HL-60 (cell line): ENCODE measurements at regions not wholly inside any gene's neighbourhood (a gene's known extent, or its start where the extent isn't known, plus 50 kb on each side); places are given as distances from the start of the nearest gene placed in this dataset.

Experiments used
- DNase-seq, 2 experiments: peaks; one replicate each; pipeline ENCODE4 v3.0.0-alpha.2; 2010 to 2020; ENCODE audit warnings: low read depth in 1 of 2, low spot score in 1 of 2
- H3K27ac ChIP-seq: fragments of 250-450 bp; sonication (Bioruptor Pico); replicated peaks from 2 replicates; pipeline ENCODE4 v1.5.1; 2020; ENCODE audit warnings: mild to moderate bottlenecking, moderate library complexity
- H3K27me3 ChIP-seq: fragments of 250-450 bp; sonication (Bioruptor Pico); 2 replicates; pipeline ENCODE4 v1.5.1; 2021; ENCODE audit warnings: mild to moderate bottlenecking, moderate library complexity; ENCODE audit not compliant: insufficient read depth, poor library complexity, severe bottlenecking
- H3K4me3 ChIP-seq: replicated peaks from 2 replicates; pipeline ENCODE4 v1.5.1; 2011; ENCODE audit warnings: mild to moderate bottlenecking, control low read depth, low read length; ENCODE audit not compliant: insufficient read depth
- CTCF ChIP-seq: IDR thresholded peaks from one replicate; pipeline ENCODE4 v1.5.1; 2011; ENCODE audit warnings: low read length, control low read depth, inconsistent platforms; ENCODE audit not compliant: insufficient read depth
- GABPA ChIP-seq: IDR thresholded peaks from 2 replicates; pipeline ENCODE4 v1.6.1; 2012; ENCODE audit warnings: low read depth
- POLR2AphosphoS5 ChIP-seq: IDR thresholded peaks from 2 replicates; pipeline ENCODE4 v1.6.1; 2012; ENCODE audit warnings: low read depth
- REST ChIP-seq: IDR thresholded peaks from 2 replicates; pipeline ENCODE4 v1.6.1; 2012; ENCODE audit warnings: low read depth; ENCODE audit not compliant: insufficient replicate concordance
- SPI1 ChIP-seq: IDR thresholded peaks from 2 replicates; pipeline ENCODE4 v1.6.1; 2012; ENCODE audit warnings: low read depth, mild to moderate bottlenecking, borderline replicate concordance

GRCh38 chr6:117137711-117138110 lies 127.6 kb upstream of the VGLL2 start:
- no peak overlapping the region for H3K27ac ChIP-seq
- no peak overlapping the region for H3K4me3 ChIP-seq
- TF ChIP-seq REST, result no peak
- TF ChIP-seq GABPA, result no peak
- TF ChIP-seq CTCF, result no peak
- no peak for TF ChIP-seq SPI1
- no peak for TF ChIP-seq POLR2AphosphoS5
- no peak for DNase-seq
- no peaks in the 10 kb centered on the region for H3K27me3 ChIP-seq

- Histone ChIP-seq H3K27ac (no peak overlapping the region), H3K4me3 (no peak overlapping the region), H3K27me3 (no peaks in the 10 kb centered on the region)
- TF ChIP-seq REST (no peak), SPI1 (no peak), GABPA (no peak), CTCF (no peak)
- no peak for DNase-seq
Measured at GRCh38 chr6:117138425-117138824, 126.9 kb upstream of the VGLL2 start.

- TF ChIP-seq POLR2AphosphoS5 (no peak), REST (no peak), CTCF (no peak), GABPA (no peak), SPI1 (no peak)
- Histone ChIP-seq H3K27me3 (no peaks in the 10 kb centered on the region), H3K27ac (no peak overlapping the region), H3K4me3 (no peak overlapping the region)
- DNase-seq, result no peak
Measured at GRCh38 chr6:117138920-117139319, 126.4 kb upstream of the VGLL2 start.
